Natural killer cell treated with Interleukin-12 subunit alpha and Interleukin-12 subunit beta and Interleukin-15 and Interleukin-18, amount 100 ng/mL, for 72 hours (primary cell): ENCODE measurements at regions not wholly inside any gene's neighbourhood (a gene's known extent, or its start where the extent isn't known, plus 50 kb on each side); places are given as distances from the start of the nearest gene placed in this dataset.
"Not testable (repeated sequence)": the region's sequence is repeated elsewhere in the genome, so short reads cannot be mapped to it uniquely, and the experiment has no call there.

Experiments
- ATAC-seq, 2 donors: fragments of 150-1000 bp; cut with Tn5 transposase in 1 of 2; sonication (Bioruptor Pico), chemical (Tn5 transposase) in 1 of 2; 2 replicates each; pipeline ENCODE4 v1.10.0; 2021
- DNase-seq: peaks from one replicate; pipeline ENCODE4 v3.0.0; 2022; ENCODE audit warnings: low spot score
- H3K27ac Mint-ChIP-seq, 2 donors: 1 replicate in 1 of 2; 2 replicates in 1 of 2; pipeline ENCODE4 v1.8.0; 2022; ENCODE audit warnings: mixed read lengths in 2 of 2, mild to moderate bottlenecking in 1 of 2, moderate library complexity in 1 of 2
- H3K27me3 Mint-ChIP-seq, 2 donors: 1 replicate in 1 of 2; 2 replicates in 1 of 2; pipeline ENCODE4 v1.8.0; 2022; ENCODE audit warnings: mixed read lengths in 2 of 2
- H3K36me3 Mint-ChIP-seq: one replicate; pipeline ENCODE4 v1.8.0; 2022; ENCODE audit warnings: mixed read lengths
- H3K4me1 Mint-ChIP-seq, 2 donors: 1 replicate in 1 of 2; 2 replicates in 1 of 2; pipeline ENCODE4 v1.8.0; 2022; ENCODE audit warnings: low read depth in 2 of 2, mixed read lengths in 2 of 2, mild to moderate bottlenecking in 1 of 2
- H3K4me3 Mint-ChIP-seq: one replicate; pipeline ENCODE4 v1.8.0; 2022; ENCODE audit warnings: mixed read lengths
- H3K9me3 Mint-ChIP-seq: 2 replicates; pipeline ENCODE4 v1.8.0; 2022; ENCODE audit warnings: mixed read lengths

DNA sequence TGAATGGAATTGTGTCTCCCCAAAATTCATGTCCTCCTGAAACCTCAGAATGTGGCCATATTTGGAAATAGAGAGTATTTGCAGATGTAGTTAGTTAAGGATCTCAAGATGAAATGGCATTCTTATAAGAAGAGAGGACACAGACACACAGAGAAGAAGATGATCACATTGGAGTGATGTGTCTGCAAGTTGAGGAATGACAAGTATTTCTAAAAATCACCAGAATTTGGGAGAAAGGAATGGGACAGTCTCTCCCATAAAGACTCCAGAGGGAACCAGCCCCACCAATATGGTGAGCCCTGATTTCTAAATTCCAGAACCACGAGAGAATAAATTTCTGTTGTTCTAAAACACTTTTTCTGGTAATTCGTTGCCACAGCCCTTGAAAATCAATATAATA is 166.3 kb downstream of the C1D start:
- H3K4me1 Mint-ChIP-seq: peaks cover 0 to 13% of the 10 kb centered on the region in 2 donors
- H3K27me3 Mint-ChIP-seq: peaks cover 5 to 11% of the 10 kb centered on the region in 2 donors
- no peak overlapping the region for H3K27ac Mint-ChIP-seq
- H3K4me3 Mint-ChIP-seq: no peak overlapping the region
- H3K9me3 Mint-ChIP-seq: peaks cover 5% of the 10 kb centered on the region
- ATAC-seq (no peak), DNase-seq (no peak)
- H3K36me3 Mint-ChIP-seq: no peaks in the 10 kb centered on the region

DNA sequence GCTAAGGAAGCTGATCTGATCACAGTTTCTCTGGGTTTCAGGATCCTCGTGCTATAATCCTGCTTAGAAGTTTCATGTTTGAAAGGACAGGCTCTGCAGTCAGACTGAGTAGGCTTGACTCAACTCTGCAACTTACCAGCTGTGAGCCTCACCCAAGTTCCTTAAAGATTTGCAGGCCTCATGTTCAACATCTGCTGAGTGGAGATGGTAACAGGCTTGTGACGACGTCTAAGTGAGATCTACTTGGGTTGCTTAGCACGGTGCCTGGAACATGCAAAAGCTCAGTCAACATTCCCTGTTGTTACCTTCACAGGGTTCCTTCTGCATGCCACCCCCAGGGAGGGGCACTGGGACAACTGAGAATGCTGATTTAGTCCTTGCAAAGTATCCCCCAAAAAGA is 164.2 kb downstream of the C1D start:
- Mint-ChIP-seq H3K4me1 (peaks cover 0 to 13% of the 10 kb centered on the region in 2 donors), H3K4me3 (no peak overlapping the region), H3K27ac (no peak overlapping the region)

GRCh38 chr2:67899187-67899586 is 163.6 kb downstream of the C1D start:
- no peak overlapping the region for H3K4me3 Mint-ChIP-seq
- H3K9me3 Mint-ChIP-seq: peaks cover 1% of the 10 kb centered on the region
- H3K4me1 Mint-ChIP-seq: peaks cover 0 to 13% of the 10 kb centered on the region in 2 donors
- peaks cover under 1 to 13% of the 10 kb centered on the region in 2 donors for H3K27me3 Mint-ChIP-seq
- H3K27ac Mint-ChIP-seq: no peak overlapping the region
- no peaks in the 10 kb centered on the region for H3K36me3 Mint-ChIP-seq
- DNase-seq: no peak
- ATAC-seq: no peak

More for the DNA sequence above, 164.2 kb downstream of the C1D start:
- DNase-seq (no peak), ATAC-seq (no peak)
- Mint-ChIP-seq H3K27me3 (peaks cover 5 to 17% of the 10 kb centered on the region in 2 donors), H3K9me3 (peaks cover 5% of the 10 kb centered on the region), H3K36me3 (no peaks in the 10 kb centered on the region)

- Mint-ChIP-seq H3K27me3 (peaks cover 0 to 10% of the 10 kb centered on the region in 2 donors), H3K4me1 (peaks cover 0 to 12% of the 10 kb centered on the region in 2 donors), H3K9me3 (no peaks in the 10 kb centered on the region), H3K36me3 (no peaks in the 10 kb centered on the region), H3K4me3 (no peak overlapping the region), H3K27ac (no peak overlapping the region)
- DNase-seq (no peak), ATAC-seq (no peak)
Observed at GRCh38 chr2:67900826-67901225, 162.0 kb downstream of the C1D start.

GRCh38 chr2:67904566-67904965 is 158.2 kb downstream of the C1D start:
- Mint-ChIP-seq H3K9me3 (peaks cover 3% of the 10 kb centered on the region), H3K4me1 (no peaks in the 10 kb centered on the region), H3K27ac (no peak overlapping the region), H3K36me3 (no peaks in the 10 kb centered on the region), H3K27me3 (peaks cover 5 to 16% of the 10 kb centered on the region in 2 donors), H3K4me3 (no peak overlapping the region)
- DNase-seq (no peak), ATAC-seq (no peak)

GRCh38 chr2:67904966-67905365 is 157.8 kb downstream of the C1D start:
- no peaks in the 10 kb centered on the region for H3K4me1 Mint-ChIP-seq
- DNase-seq: no peak
- no peak overlapping the region for H3K4me3 Mint-ChIP-seq
- no peak overlapping the region for H3K27ac Mint-ChIP-seq
- peaks cover 5 to 16% of the 10 kb centered on the region in 2 donors for H3K27me3 Mint-ChIP-seq
- peaks cover 3% of the 10 kb centered on the region for H3K9me3 Mint-ChIP-seq
- no peaks in the 10 kb centered on the region for H3K36me3 Mint-ChIP-seq
- ATAC-seq: no peak

GRCh38 chr2:67906547-67906946 is 156.3 kb downstream of the C1D start:
- not testable (repeated sequence) for H3K27ac Mint-ChIP-seq, H3K4me3 Mint-ChIP-seq, DNase-seq, H3K9me3 Mint-ChIP-seq, H3K36me3 Mint-ChIP-seq, H3K4me1 Mint-ChIP-seq, ATAC-seq
- H3K27me3 Mint-ChIP-seq: peaks cover 10 to 16% of the 10 kb centered on the region in 2 donors

- Mint-ChIP-seq H3K36me3 (no peaks in the 10 kb centered on the region), H3K27me3 (peaks cover 20 to 36% of the 10 kb centered on the region in 2 donors), H3K4me3 (no peak overlapping the region), H3K4me1 (no peaks in the 10 kb centered on the region), H3K27ac (no peak overlapping the region), H3K9me3 (no peaks in the 10 kb centered on the region)
- ATAC-seq: no peak
- no peak for DNase-seq
Observed at GRCh38 chr2:67917332-67918054, 145.3 kb downstream of the C1D start.

- Mint-ChIP-seq H3K4me1 (no peaks in the 10 kb centered on the region), H3K4me3 (no peak overlapping the region), H3K9me3 (no peaks in the 10 kb centered on the region), H3K27me3 (peaks cover 19 to 35% of the 10 kb centered on the region in 2 donors), H3K36me3 (no peaks in the 10 kb centered on the region), H3K27ac (no peak overlapping the region)
- no peak for ATAC-seq
- DNase-seq: no peak
Observed at GRCh38 chr2:67918471-67918870, 144.3 kb downstream of the C1D start.

GRCh38 chr2:67919490-67919889 is 143.3 kb downstream of the C1D start:
- ATAC-seq: no peak
- no peak overlapping the region for H3K4me3 Mint-ChIP-seq
- H3K36me3 Mint-ChIP-seq: no peaks in the 10 kb centered on the region
- no peaks in the 10 kb centered on the region for H3K9me3 Mint-ChIP-seq
- no peaks in the 10 kb centered on the region for H3K4me1 Mint-ChIP-seq
- H3K27me3 Mint-ChIP-seq: peaks cover 21 to 45% of the 10 kb centered on the region in 2 donors
- H3K27ac Mint-ChIP-seq: no peak overlapping the region
- DNase-seq: no peak

DNA sequence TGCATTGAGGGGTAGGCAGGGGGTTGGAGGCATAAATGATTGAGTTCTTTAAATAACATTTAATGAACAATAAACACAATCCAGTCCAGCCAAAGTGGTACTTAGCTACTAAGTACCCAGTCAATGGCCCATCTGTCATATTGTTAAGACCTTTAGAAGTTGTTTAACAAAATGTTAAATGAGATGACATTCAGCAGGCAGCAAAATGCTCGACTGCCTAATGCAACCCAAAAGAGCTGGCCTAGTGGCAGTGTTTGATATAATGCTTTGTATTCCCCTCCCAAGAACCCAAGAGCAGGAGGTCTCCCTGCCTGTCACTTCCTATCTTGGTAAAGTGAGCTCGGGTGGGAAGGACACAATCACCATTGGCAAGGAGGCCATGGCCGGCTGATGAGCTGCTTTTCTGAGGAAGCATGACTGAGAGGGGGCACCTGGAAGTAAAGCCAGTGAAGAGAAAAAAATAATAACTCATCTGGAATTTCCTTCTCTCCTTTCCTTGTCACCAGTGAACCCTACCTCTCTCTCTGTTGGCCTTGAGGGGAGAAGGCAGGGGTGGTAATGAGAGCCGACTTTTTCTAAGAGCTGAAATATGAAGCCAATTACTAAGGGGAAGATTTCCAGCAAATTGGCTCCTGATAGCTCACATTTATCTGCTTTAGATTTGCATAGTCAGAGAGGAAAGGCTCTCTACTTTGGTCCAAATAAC is 140.6 kb downstream of the C1D start:
- DNase-seq (no peak), ATAC-seq (no peak)
- H3K9me3 Mint-ChIP-seq: no peaks in the 10 kb centered on the region
- no peak overlapping the region for H3K4me3 Mint-ChIP-seq
- H3K4me1 Mint-ChIP-seq: no peaks in the 10 kb centered on the region
- peaks cover 22 to 42% of the 10 kb centered on the region in 2 donors for H3K27me3 Mint-ChIP-seq
- no peaks in the 10 kb centered on the region for H3K36me3 Mint-ChIP-seq
- H3K27ac Mint-ChIP-seq: no peak overlapping the region

DNA sequence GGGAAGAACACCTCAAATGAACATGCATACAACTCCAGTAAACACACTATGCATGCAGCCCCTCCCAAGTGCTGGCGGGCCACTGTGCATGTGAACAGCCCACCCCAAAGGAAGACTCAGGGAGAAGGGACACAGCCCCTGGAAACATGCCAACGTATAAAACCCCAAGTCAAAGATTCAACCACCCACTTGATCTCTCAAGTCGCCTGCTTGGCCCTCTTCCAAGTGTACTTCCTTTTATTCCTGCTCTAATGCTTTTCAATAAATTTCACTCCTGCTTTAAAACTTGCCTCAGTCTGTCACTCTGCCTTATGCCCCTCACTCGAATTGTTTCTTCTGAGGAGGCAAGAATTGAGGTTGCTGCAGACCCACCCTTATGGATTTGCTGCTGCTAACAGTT is 139.1 kb downstream of the C1D start:
- H3K27ac Mint-ChIP-seq: no peak overlapping the region
- H3K36me3 Mint-ChIP-seq: no peaks in the 10 kb centered on the region
- H3K4me3 Mint-ChIP-seq: no peak overlapping the region
- DNase-seq: no peak
- ATAC-seq: no peak
- H3K9me3 Mint-ChIP-seq: no peaks in the 10 kb centered on the region
- H3K27me3 Mint-ChIP-seq: peaks cover 18 to 38% of the 10 kb centered on the region in 2 donors
- H3K4me1 Mint-ChIP-seq: no peaks in the 10 kb centered on the region

- Mint-ChIP-seq H3K27me3 (peaks cover 13 to 32% of the 10 kb centered on the region in 2 donors), H3K36me3 (no peaks in the 10 kb centered on the region), H3K27ac (no peak overlapping the region), H3K4me3 (no peak overlapping the region), H3K9me3 (no peaks in the 10 kb centered on the region), H3K4me1 (no peaks in the 10 kb centered on the region)
- ATAC-seq (no peak), DNase-seq (no peak)
Observed at GRCh38 chr2:67927501-67927900, 135.3 kb downstream of the C1D start.

DNA sequence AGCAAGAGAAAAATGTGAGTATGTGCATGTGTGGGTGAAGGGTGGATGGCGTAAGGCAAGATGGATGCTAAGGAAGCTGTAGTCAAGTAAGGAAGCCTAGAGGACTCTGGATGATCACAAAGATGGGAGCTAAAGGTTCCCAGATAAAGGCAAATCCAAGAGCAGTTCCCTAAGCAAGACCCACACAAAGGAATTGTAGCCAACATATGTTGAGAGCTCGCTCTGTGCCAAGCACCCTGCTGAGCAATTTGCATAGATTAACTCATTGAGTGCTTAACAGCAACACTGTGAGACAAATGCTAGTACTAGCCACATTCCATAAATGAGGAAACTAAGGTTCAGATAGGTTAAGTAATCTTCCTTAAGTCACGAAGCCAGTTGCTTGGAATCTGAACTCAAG is 132.6 kb downstream of the C1D start:
- Mint-ChIP-seq H3K36me3 (no peaks in the 10 kb centered on the region), H3K9me3 (no peaks in the 10 kb centered on the region), H3K27me3 (peaks cover 3 to 13% of the 10 kb centered on the region in 2 donors), H3K4me1 (no peaks in the 10 kb centered on the region), H3K27ac (no peak overlapping the region), H3K4me3 (no peak overlapping the region)
- no peak for DNase-seq
- no peak for ATAC-seq
